GM12892 (cell line): ENCODE measurements at regions not wholly inside any gene's neighbourhood (a gene's known extent, or its start where the extent isn't known, plus 50 kb on each side); places are given as distances from the start of the nearest gene placed in this dataset.

Experiments
- POLR2A ChIP-seq: IDR thresholded peaks from 2 replicates; pipeline ENCODE4 v1.6.1; 2011; ENCODE audit warnings: low read depth, low read length, control low read depth
- POLR2AphosphoS5 ChIP-seq: IDR thresholded peaks from 2 replicates; pipeline ENCODE4 v1.6.1; 2011; ENCODE audit warnings: low read depth, low read length, control low read depth

- TF ChIP-seq POLR2AphosphoS5 = no peak
- no peak for TF ChIP-seq POLR2A
Observed at GRCh38 chr2:162968306-162968705, 129.7 kb upstream of the KCNH7 start.
